ENCODE measurements at regions not wholly inside any gene's neighbourhood (a gene's known extent, or its start where the extent isn't known, plus 50 kb on each side); places are given as distances from the start of the nearest gene placed in this dataset.
"Not testable (repeated sequence)": the region's sequence is repeated elsewhere in the genome, so short reads cannot be mapped to it uniquely, and the experiment has no call there.

DNA sequence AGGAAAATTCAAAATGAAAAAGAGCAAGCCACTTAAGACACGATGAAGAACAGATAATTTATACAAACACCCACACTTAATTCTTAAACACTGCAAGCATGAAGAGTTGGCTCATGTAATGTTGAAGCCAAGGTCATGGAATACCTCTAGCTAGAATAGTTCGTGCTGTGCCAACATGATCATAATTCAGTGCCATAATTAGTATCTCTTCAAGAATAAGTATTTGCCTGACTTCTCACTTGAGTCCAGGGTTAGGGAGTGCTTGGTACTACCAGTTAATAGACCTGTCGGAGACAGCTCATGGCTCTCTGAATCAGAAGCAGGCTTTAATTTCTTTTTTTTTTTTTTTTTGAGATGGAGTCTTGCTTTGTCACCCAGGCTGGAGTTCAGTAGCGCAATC is 206.3 kb downstream of the UNC5CL start:
- no peak for DNase-seq (ENCODE audit: low read depth)

DNA sequence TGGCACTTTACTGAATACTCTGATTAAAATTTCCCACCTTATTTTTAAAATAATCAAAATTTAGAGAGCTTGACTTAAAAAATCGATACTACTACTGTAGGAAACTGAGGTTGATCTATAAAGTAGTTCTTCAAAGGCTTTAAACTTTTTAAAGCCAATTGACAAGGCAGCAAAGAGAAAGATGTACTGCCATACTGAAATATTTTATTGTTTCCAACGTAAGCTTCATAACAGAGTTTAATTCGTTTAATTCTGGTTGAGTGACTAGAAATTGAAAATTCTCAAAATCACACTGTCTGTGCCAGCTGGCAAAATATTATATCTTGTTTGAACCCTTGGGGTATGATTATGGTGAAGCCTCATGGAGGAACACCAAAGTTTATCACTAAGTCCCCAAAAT is 207.6 kb downstream of the UNC5CL start:
- DNase-seq (ENCODE audit: low read depth) = no peak

GRCh38 chr6:40825102-40825501 is 213.9 kb downstream of the UNC5CL start:
- no peak for DNase-seq (ENCODE audit: low read depth)

DNA sequence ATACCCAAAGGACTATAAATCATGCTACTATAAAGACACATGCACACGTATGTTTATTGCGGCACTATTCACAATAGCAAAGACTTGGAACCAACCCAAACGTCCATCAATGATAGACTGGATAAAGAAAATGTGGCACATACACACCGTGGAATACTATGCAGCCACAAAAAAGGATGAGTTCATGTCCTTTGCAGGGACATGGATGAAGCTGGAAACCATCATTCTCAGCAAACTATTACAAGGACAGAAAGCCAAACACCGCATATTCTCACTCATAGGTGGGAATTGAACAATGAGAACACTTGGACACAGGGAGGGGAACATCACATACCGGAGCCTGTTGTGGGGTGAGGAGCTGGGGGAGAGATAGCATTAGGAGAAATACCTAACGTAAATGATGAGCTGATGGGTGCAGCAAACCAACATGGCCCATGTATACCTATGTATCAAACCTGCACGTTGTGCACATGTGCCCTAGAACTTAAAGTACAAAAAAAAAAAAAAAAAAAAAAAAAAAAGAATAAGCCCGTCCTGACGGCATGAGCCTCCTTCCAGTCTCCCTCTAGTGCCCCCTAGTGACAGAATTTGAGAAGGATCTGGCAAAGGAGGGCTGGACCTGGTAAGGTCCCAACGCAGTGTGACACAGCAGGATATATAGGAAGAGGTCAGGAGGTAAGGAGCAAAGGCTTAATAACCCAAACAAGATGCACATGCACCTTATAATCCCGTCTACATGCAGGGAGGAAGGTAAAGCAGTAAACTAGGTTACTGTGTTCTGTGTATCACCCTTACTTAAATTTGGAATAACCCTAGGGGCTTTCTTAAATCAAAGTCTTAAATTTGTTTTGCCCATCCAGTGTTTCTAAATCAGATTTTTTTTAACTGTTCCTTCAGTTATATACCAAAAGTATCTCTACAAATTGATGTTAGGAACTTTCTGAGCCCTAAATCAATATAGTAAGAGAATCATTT is 214.8 kb downstream of the UNC5CL start:
- DNase-seq (ENCODE audit: low read depth) = not testable (repeated sequence)

GRCh38 chr6:40822619-40823018 is 216.4 kb downstream of the UNC5CL start:
- DNase-seq (ENCODE audit: low read depth) = no peak

DNA sequence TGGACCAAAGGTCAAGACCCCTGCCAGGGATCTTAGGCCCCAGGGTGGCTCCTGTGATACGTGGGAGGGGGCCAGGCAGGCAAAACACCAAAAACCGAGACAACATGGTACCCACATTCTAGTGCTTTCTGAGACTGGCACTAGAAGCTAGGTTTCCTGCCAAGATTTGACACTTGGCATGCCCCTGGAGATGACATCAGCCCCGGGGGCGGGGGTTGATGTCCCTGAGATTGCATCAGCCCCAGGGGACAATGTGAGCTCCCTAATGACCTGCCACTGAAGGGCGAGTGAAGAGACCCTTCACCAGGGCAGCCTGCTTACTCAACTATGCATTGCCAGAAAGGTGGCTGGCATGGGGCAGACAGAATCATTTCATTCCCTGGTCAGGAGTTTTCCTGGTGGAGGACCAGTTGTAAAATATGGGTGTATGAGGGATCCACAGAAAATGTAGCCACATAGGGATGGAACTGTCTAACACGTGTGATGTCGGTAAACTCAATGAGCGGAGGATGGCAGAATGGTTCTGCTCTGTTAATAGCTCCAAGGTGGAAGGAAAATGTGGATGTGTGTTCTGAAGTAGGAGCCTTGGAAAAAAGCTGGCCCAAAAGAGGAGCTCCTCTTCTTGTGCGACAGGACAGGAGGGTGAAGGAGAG is 219.7 kb downstream of the UNC5CL start:
- no peak for DNase-seq (ENCODE audit: low read depth)

DNA sequence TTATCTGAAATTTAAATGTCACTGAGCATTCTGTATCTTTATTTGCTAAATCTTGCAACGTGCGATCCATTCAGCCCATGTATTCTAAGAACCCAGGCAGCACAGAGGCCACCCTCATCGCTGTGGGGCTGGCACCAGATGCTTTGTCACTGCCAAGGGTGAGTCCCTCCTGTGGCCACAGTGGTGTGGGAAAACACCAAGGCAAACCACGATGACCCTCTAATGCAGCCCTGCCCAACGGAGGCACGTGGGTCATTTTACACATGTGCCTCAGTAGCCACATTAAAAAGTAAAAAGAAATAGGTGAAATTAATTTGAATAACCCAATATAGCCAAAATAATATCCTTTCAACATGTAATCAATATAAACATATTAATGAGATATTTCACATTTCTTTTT is 221.7 kb downstream of the UNC5CL start:
- no peak for DNase-seq (ENCODE audit: low read depth)

GRCh38 chr6:40816601-40817000 is 222.4 kb downstream of the UNC5CL start:
- no peak for DNase-seq (ENCODE audit: low read depth)

DNA sequence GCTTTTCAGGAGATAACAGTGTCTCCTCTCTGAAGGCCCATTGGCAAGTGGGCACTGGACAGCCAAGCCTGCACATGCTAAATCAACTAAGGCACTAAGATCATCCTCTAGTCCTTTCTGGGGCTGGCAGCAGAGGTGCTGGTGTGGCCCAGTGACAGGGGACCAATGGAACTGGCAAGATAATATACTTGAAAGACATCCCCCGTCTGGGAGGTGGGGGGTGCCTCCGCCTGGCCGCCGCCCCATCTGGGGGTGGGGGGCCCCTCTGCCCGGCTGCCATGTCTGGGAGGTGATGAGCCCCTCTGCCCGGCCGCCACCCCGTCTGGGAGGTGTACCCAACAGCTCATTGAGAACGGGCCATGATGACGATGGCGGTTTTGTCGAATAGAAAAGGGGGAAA is 223.3 kb downstream of the UNC5CL start:
- no peak for DNase-seq (ENCODE audit: low read depth)

GRCh38 chr6:40810171-40810570 is 223.0 kb upstream of the LRFN2 start:
- no peak for DNase-seq (ENCODE audit: low read depth)

DNA sequence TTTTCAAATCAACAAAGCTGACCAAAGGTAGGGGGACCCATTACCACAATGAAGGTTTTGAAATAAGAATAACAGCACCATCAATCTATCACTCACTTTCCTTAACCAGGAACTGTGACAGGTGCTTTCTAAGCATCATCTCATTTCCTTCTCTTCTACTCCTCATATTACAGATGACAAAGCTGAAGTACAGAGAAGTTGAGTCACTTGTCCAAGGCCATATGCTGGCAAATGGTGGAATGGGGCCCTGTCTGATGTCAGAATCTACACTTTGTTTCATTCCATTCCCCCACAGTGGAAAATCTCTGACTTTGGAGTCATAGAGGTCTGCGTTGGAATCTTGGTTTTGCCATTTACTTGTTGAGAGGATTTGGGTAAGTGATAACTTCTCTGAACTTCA is 222.5 kb upstream of the LRFN2 start:
- no peak for DNase-seq (ENCODE audit: low read depth)

DNA sequence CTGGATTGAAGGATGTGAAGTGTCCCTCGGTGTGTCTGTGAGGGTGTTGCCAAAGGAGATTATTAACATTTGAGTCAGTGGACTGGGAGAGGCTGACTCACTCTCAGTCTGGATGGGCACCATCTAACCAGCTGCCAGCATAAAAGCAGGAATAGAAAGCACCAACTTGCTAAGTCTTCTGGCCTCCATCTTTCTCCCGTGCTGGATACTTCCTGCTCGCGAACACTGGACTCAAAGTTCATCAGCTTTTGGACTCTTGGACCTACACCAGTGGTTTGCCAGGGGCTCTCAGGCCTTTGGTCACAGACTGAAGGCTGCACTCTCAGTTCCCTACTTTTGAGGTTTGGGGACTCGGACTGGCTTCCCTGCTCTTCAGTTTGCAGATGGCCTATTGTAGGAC is 220.3 kb upstream of the LRFN2 start:
- DNase-seq (ENCODE audit: low read depth) = no peak

- DNase-seq (ENCODE audit: low read depth) = no peak
Measured at GRCh38 chr6:40806256-40806864, 219.2 kb upstream of the LRFN2 start.

- no peak for DNase-seq (ENCODE audit: low read depth)
Measured at GRCh38 chr6:40805336-40805735, 218.2 kb upstream of the LRFN2 start.

DNA sequence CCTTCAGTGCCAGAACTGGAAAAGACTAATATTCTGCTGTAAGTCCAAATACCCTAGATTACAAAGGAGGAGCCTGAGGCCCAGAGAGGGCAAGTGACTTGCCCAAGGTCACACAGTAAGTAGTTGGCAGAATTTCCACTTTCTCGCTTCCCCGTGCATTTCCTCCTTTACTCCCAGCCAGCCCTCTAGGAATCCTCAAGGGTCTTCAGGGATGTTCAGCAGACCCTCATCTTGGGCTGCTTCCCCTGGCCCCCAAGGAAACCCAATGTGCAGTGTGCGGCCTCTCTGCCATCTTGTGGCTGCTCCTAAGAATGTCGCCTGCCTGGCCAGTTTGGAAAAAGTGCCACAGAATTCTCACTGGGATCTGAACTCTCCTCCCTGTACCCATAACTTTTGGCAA is 217.7 kb upstream of the LRFN2 start:
- DNase-seq (ENCODE audit: low read depth) = no peak

GRCh38 chr6:40803897-40804702 is 216.9 kb upstream of the LRFN2 start:
- DNase-seq (ENCODE audit: low read depth) = no peak

DNA sequence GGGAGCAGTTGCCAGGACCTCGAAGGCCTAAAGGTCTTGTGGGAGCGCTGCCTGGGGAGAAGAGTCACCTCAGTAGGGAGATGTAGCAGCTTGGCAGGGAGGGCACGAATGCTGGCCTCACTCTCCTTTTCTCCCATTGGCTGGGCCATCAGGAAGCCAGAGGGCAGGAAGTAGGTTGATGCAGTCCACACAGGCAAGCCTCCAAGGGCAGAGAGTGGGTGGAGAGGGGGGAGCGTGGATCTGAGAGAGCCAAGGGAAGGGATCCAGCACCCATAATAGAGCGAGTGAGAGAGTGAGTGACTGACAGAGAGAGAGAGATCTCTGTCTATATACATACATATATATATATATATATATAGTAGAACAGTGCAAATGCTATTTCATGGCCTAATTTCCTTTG is 215.3 kb upstream of the LRFN2 start:
- DNase-seq (ENCODE audit: low read depth) = no peak

DNA sequence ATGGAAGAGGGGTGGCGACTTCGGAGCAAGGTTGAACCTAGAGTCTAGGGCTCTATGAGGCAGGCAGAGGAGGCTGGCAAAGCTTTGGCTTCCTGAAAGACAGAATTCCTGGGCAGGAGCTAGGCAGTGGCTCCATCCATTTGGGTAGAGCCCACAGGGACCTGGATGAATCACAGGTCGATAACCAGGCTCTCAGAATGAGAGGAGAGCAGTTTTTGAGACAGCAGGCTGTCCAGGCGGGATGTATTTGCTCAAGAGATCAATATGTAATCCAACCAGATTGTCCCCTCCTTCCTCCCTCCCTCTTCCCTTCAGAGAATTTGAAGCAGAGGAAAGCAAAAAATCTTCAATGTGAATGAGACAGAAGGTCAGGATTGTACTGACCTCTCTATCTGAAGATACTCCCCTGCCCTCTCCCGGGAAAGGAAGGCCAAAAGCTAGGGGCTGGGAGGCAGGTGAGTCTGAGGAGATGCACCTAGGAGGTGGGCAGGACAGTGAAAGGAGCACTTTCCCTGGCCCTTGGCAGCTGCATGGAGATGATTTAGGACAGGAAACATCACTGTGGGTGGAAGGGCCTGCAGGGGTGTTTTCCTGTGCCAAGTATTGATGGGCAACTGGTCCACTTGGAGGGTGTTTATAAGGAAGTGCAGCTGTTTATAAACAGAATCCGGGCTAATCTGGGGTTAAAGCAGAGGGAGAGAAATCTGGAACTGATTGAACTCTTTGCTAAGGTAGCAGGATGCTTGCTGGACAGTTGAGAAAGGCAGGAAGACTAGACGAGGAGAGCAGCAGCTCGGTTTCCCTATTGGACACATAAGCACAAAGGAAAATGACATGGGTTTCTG is 212.4 kb upstream of the LRFN2 start:
- no peak for DNase-seq (ENCODE audit: low read depth)

- no peak for DNase-seq (ENCODE audit: low read depth)
Measured at GRCh38 chr6:40798069-40798770, 211.1 kb upstream of the LRFN2 start.

Measured in GM04503 (cell line).